ENCODE measurements at regions not wholly inside any gene's neighbourhood (a gene's known extent, or its start where the extent isn't known, plus 50 kb on each side); places are given as distances from the start of the nearest gene placed in this dataset.

GRCh38 chr11:42074306-42074705, 614.9 kb upstream of the LRRC4C start:
- TF ChIP-seq CTCF (IDR thresholded peaks at IDR 0.05; ENCODE audit: poor library complexity, severe bottlenecking) (no peak), POLR2AphosphoS5 (IDR thresholded peaks at IDR 0.05) (no peak), SMC3 (conservative IDR thresholded peaks at IDR 0.05; ENCODE audit: poor library complexity) (no peak), RAD21 (conservative IDR thresholded peaks at IDR 0.05) (no peak)
